Colonic mucosa (tissue), 4 donors: ENCODE measurements at regions not wholly inside any gene's neighbourhood (a gene's known extent, or its start where the extent isn't known, plus 50 kb on each side); places are given as distances from the start of the nearest gene placed in this dataset.
"Not testable (repeated sequence)": the region's sequence is repeated elsewhere in the genome, so short reads cannot be mapped to it uniquely, and the experiment has no call there.

ENCODE experiments used
- DNase-seq: peaks from one replicate; pipeline ENCODE4 v3.0.0-alpha.2; 2020
- H3K27ac ChIP-seq: fragments of 200-600 bp; one replicate; pipeline ENCODE4 v1.8.0; 2021
- H3K27me3 ChIP-seq: fragments of 200-600 bp; one replicate; pipeline ENCODE4 v1.8.0; 2021
- H3K36me3 ChIP-seq: fragments of 200-600 bp; one replicate; pipeline ENCODE4 v1.8.0; 2021
- H3K4me1 ChIP-seq: fragments of 200-600 bp; one replicate; pipeline ENCODE4 v1.8.0; 2021; ENCODE audit warnings: mild to moderate bottlenecking
- H3K4me3 ChIP-seq: fragments of 200-600 bp; one replicate; pipeline ENCODE4 v1.8.0; 2021
- H3K9ac ChIP-seq, 2 donors: one replicate each; pipeline ENCODE4 v1.7.0; 2013; ENCODE audit warnings: control low read depth in 2 of 2, low read depth in 2 of 2, low read length in 2 of 2
- H3K9me3 ChIP-seq: fragments of 200-600 bp; one replicate; pipeline ENCODE4 v1.8.0; 2021
- intact Hi-C: fragments of 100-400 bp; cut with DNase I; formaldehyde crosslinking; loops from one replicate; pipeline ENCODE4 v1.14.1; 2022
- TF ChIP-seq, protein P1 (sequence below): fragments of 200-600 bp; IDR thresholded peaks from one replicate; pipeline ENCODE4 v1.8.0; 2022; ENCODE audit warnings: antibody characterized with exemption, mild to moderate bottlenecking
- donor health status: healthy.
- donor health status: DM: no; HTN: no; CAD: no.
- donor health status: DM: no; HTN: no; CAD: no.

GRCh38 chr6:130494729-130495128 lies 128.9 kb downstream of the TMEM200A start:
- no peak for DNase-seq
- no peak overlapping the region for H3K27ac ChIP-seq
- TF ChIP-seq, protein P1, sequence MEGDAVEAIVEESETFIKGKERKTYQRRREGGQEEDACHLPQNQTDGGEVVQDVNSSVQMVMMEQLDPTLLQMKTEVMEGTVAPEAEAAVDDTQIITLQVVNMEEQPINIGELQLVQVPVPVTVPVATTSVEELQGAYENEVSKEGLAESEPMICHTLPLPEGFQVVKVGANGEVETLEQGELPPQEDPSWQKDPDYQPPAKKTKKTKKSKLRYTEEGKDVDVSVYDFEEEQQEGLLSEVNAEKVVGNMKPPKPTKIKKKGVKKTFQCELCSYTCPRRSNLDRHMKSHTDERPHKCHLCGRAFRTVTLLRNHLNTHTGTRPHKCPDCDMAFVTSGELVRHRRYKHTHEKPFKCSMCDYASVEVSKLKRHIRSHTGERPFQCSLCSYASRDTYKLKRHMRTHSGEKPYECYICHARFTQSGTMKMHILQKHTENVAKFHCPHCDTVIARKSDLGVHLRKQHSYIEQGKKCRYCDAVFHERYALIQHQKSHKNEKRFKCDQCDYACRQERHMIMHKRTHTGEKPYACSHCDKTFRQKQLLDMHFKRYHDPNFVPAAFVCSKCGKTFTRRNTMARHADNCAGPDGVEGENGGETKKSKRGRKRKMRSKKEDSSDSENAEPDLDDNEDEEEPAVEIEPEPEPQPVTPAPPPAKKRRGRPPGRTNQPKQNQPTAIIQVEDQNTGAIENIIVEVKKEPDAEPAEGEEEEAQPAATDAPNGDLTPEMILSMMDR = no peak

GRCh38 chr6:130500693-130501092 lies 134.9 kb downstream of the TMEM200A start:
- no peak for DNase-seq
- no peak overlapping the region for H3K9ac ChIP-seq
- H3K36me3 ChIP-seq = no peaks in the 10 kb centered on the region
- no peaks in the 10 kb centered on the region for H3K4me1 ChIP-seq
- no peak overlapping the region for H3K4me3 ChIP-seq
- intact Hi-C loops = no loop called here
- H3K27ac ChIP-seq = no peak overlapping the region
- no peaks in the 10 kb centered on the region for H3K27me3 ChIP-seq
- no peaks in the 10 kb centered on the region for H3K9me3 ChIP-seq
- TF ChIP-seq, protein P1 = no peak

More at GRCh38 chr6:130494729-130495128, 128.9 kb downstream of the TMEM200A start:
- H3K9me3 ChIP-seq = no peaks in the 10 kb centered on the region
- H3K36me3 ChIP-seq = no peaks in the 10 kb centered on the region
- H3K9ac ChIP-seq = no peak overlapping the region
- no peaks in the 10 kb centered on the region for H3K4me1 ChIP-seq
- H3K27me3 ChIP-seq = no peaks in the 10 kb centered on the region
- intact Hi-C loops = no loop called here
- H3K4me3 ChIP-seq = no peak overlapping the region

- Histone ChIP-seq H3K9me3 (no peaks in the 10 kb centered on the region), H3K4me3 (no peak overlapping the region), H3K9ac (no peak overlapping the region), H3K27me3 (no peaks in the 10 kb centered on the region), H3K27ac (no peak overlapping the region), H3K36me3 (no peaks in the 10 kb centered on the region), H3K4me1 (no peaks in the 10 kb centered on the region)
- intact Hi-C loops = no loop called here
- DNase-seq = no peak
- TF ChIP-seq, protein P1 = no peak
Measured at GRCh38 chr6:130503146-130503545, 137.3 kb downstream of the TMEM200A start.

DNA sequence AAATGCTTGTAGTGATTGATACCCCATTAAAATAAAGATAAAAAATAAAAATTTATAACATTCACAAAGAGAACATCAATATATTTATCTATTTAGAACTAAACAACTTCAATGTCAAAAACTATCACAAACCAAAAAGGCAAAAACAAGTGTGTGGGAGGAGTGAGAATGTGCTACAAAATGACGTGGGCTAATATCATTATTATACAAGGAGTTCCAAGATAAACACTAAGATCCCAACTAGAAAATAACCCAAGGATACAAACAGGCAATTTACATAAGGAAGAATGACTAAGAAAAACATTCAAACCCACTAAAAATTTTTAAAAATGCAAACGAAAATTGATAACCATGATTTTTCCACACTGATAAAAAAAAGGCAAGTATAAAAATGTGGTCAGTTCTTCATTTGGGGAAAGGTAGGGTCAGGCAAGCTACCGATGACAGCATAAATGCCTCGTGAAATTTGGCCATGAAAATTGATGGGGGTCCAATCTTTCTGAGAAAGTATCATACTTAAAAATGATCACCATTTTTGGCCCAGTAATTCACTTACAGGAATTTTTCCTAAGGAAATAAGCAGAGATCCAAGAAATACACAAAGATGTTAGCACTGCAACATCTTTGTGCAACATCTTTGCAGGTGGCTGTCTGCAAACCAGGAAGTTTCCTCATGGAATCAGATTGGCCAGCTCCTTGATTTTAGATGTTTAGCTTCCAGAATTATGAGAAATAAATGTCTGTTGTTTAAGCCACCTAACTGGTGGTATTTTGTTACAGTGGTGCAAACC lies 140.2 kb downstream of the TMEM200A start:
- DNase-seq = no peak
- Histone ChIP-seq H3K27me3 (no peaks in the 10 kb centered on the region), H3K9ac (no peak overlapping the region), H3K9me3 (no peaks in the 10 kb centered on the region), H3K4me3 (no peak overlapping the region), H3K4me1 (no peaks in the 10 kb centered on the region), H3K36me3 (no peaks in the 10 kb centered on the region), H3K27ac (no peak overlapping the region)
- intact Hi-C loops = no loop called here
- TF ChIP-seq, protein P1 = no peak

DNA sequence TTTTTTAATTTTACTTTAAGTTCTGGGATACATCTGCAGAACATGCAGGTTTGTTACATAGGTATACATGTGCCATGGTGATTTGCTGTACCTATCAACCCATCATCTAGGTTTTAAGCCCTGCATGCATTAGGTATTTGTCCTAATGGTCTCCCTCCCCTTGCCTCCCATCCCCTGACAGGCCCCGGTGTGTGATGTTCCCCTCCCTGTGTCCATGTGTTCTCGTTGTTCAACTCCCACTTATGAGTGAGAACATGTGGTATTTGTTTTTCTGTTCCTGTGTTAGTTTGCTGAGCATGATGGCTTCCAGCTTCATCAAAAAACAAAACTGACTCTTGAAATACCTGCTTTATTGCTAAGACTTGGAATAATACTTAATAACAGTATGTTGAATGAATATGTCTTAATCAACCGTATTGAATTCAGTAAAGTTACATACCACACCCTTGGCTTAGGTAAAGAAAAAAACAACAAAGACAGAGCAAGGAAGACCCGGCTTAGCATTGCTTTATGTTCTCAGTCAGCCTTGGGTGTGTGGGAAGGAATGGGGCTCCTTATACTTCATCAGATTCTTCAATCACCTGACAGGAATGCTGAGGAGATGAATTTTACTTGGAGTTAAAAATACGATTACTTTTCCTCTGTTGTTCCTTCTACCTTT lies 141.3 kb downstream of the TMEM200A start:
- H3K4me3 ChIP-seq, H3K9ac ChIP-seq, intact Hi-C loops: not testable (repeated sequence)

DNA sequence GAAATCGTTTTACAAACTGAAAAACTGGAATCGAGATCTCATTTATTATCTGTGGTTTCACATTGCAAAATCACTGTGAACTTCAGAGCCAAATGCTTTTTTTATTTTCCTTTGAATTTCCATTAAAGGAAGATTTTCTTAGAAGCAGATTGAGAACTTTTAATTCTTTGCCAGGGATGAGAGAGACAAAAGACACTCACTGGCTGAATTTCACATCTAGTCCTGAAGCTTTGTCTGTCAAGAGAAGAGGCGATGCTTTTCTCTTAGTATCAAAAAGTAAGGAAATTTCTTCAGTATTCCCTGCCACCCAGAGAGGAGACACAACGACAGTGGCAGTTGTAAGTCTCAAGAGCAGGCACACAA lies 141.8 kb downstream of the TMEM200A start:
- TF ChIP-seq, protein P1 = no peak
- H3K9ac ChIP-seq = no peak overlapping the region
- intact Hi-C loops = no loop called here

More for the DNA sequence above, 141.3 kb downstream of the TMEM200A start:
- not testable (repeated sequence) for H3K27me3 ChIP-seq, DNase-seq, H3K4me1 ChIP-seq, H3K27ac ChIP-seq, H3K9me3 ChIP-seq, H3K36me3 ChIP-seq

More for the DNA sequence above, 141.8 kb downstream of the TMEM200A start:
- DNase-seq = no peak
- Histone ChIP-seq H3K27ac (no peak overlapping the region), H3K4me1 (no peaks in the 10 kb centered on the region), H3K36me3 (no peaks in the 10 kb centered on the region), H3K4me3 (no peak overlapping the region), H3K27me3 (no peaks in the 10 kb centered on the region), H3K9me3 (no peaks in the 10 kb centered on the region)
